Astrocyte of the cerebellum (primary cell): ENCODE measurements at regions not wholly inside any gene's neighbourhood (a gene's known extent, or its start where the extent isn't known, plus 50 kb on each side); places are given as distances from the start of the nearest gene placed in this dataset.

Source experiments
- DNase-seq: peaks from one replicate; pipeline ENCODE4 v3.0.0-alpha.2; 2011; ENCODE audit warnings: low read depth
- H3K4me3 ChIP-seq: 2 replicates; pipeline ENCODE4 v1.5.1; 2011; ENCODE audit warnings: mild to moderate bottlenecking, low read depth, low read length, moderate library complexity
- in situ Hi-C: cut with HindIII; loops from 2 replicates; pipeline ENCODE4 v1.10.0; 2017; ENCODE audit warnings: low sequenced_read_pairs
- TF ChIP-seq, protein P1 (sequence below): IDR thresholded peaks from 2 replicates; pipeline ENCODE4 v1.5.1; 2012; ENCODE audit warnings: low read length, low read depth, moderate library complexity, mild to moderate bottlenecking; ENCODE audit errors: missing control alignments

DNA sequence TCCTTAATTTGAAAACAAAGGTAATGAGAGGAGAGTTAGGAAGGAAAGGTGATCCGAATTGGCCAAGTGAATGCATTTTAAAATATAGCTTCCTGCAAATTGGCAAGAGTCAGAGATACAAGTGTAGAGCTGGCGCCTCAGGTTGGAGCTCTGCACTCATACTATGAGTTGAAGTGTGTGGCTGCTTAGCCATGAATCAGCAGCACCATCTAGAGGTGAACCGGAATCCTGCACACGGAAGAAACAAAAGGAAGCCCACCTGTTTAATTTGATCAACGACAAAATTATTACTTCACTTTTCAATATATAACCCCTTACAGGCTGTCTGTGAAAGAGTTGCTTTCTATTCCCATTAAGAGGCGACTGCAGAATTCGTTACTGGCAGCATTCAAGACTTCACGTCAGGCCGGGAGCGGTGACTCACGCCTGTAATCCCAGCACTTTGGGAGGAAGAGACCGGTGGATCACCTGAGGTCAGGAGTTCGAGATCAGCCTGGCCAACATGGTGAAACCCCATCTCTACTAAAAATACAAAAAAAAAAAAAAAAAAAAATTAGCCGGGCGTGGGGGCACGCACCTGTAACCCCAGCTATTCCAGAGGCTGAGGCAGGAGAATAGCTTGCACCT is 1253.7 kb upstream of the CDH8 start:
- TF ChIP-seq, protein P1, sequence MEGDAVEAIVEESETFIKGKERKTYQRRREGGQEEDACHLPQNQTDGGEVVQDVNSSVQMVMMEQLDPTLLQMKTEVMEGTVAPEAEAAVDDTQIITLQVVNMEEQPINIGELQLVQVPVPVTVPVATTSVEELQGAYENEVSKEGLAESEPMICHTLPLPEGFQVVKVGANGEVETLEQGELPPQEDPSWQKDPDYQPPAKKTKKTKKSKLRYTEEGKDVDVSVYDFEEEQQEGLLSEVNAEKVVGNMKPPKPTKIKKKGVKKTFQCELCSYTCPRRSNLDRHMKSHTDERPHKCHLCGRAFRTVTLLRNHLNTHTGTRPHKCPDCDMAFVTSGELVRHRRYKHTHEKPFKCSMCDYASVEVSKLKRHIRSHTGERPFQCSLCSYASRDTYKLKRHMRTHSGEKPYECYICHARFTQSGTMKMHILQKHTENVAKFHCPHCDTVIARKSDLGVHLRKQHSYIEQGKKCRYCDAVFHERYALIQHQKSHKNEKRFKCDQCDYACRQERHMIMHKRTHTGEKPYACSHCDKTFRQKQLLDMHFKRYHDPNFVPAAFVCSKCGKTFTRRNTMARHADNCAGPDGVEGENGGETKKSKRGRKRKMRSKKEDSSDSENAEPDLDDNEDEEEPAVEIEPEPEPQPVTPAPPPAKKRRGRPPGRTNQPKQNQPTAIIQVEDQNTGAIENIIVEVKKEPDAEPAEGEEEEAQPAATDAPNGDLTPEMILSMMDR, result peak; percentile 83
- peak; percentile 2 for DNase-seq
- in situ Hi-C loops, result no loop called here
- no peak overlapping the region for H3K4me3 ChIP-seq

DNA sequence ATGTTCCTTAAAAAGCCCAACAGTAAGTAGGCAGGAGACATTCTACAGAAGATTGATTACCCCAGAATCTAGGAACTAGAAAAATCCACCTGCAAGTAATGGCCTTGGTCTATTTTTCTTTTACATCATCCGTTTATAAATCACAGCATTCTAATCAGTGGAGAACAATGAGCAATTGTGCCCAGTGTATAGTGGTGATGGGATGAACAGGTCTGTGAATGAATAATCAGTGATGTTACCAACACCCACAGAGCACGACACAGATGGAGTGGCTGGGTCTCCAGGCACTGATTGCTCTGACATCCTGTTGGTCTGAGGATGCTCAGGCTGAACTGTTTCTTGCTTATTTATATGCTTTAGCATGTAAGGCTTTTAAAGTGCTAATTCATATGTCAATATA is 1251.2 kb upstream of the CDH8 start:
- in situ Hi-C loops, result no loop called here
- TF ChIP-seq, protein P1, result no peak
- H3K4me3 ChIP-seq, result no peak overlapping the region
- no peak for DNase-seq

GRCh38 chr16:63283721-63284120 is 1247.5 kb upstream of the CDH8 start:
- no peak overlapping the region for H3K4me3 ChIP-seq
- TF ChIP-seq, protein P1, result no peak
- in situ Hi-C loops, result no loop called here
- no peak for DNase-seq

- no peak for DNase-seq
- H3K4me3 ChIP-seq, result no peak overlapping the region
- in situ Hi-C loops, result no loop called here
- TF ChIP-seq, protein P1, result no peak
These were observed 1208.4 kb upstream of the CDH8 start for GRCh38 chr16:63244631-63245030.

DNA sequence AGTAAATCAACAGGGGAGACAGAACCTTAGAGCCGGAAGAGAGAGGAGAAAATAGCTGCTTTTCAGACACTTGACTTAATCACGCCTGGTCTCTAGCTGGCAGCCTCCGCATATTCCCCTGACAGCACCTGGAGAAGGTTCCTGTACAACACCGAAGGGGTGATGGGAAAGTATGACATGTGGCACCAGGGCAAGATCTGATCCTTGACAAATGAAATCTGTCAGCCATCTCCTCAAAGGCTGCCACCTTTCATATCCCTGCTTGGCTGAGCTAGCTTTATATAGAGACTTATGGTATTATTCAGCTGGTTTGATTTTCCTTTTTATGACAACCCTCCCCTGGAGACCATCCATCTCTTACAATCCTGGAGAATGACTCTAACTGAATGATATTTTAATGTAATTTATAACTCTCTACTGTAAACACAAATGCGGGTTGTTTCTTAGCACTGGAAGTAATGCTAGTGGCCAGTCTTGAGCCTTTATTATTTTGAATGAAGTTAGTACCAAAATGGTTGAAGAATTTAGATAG is 1205.3 kb upstream of the CDH8 start:
- H3K4me3 ChIP-seq, result no peak overlapping the region
- TF ChIP-seq, protein P1, result no peak
- DNase-seq, result no peak
- in situ Hi-C loops, result no loop called here

- no peak overlapping the region for H3K4me3 ChIP-seq
- TF ChIP-seq, protein P1, result no peak
- in situ Hi-C loops, result no loop called here
- DNase-seq, result no peak
These were observed 1202.9 kb upstream of the CDH8 start for GRCh38 chr16:63239065-63239570.
